GM12872 (cell line): ENCODE measurements at regions not wholly inside any gene's neighbourhood (a gene's known extent, or its start where the extent isn't known, plus 50 kb on each side); places are given as distances from the start of the nearest gene placed in this dataset.

ENCODE experiments used
- CTCF ChIP-seq: IDR thresholded peaks from 3 replicates; pipeline ENCODE4 v1.5.1; 2011; ENCODE audit warnings: low read depth, mild to moderate bottlenecking, low read length, moderate library complexity; ENCODE audit not compliant: insufficient read depth

DNA sequence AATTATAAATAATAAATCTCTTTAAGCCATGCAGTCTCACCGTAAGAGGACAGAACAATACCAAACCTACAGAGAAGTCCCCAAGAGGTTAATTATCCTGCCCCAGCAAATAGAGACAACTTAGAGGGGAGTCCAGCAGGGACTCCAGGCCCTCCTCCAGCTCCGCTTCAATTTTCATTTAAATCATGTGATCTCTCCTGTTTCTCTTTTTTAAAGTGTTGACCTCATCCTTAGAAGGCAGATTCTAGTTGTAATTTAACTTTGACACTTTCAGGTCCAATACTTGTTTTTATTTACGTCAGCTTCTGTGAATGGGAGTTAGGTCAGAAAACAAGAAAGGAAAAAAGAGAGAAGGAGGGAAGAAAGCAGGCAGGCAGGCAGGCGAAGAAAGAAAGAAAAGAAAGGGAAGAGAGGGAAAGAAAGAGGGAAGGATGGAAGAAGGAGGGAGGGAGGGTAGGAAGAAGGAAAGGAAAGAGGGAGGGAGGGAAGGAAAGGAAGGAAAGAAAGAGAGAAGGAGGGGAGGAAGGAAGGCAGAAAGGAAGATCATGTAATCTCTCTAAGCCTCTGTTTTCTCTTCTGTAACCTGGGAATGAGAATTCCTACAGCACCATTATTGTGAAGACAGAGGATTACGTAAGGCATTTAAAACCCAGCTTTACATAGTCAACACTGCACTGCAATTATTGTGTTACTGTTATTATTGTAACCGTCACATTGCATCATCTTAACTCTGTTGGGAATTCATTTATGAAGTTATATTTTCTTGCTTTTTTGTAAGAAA is 227.7 kb downstream of the SKIDA1 start:
- TF ChIP-seq CTCF: no peak

- TF ChIP-seq CTCF: no peak
Observed at GRCh38 chr10:21296575-21297355, 228.7 kb downstream of the SKIDA1 start.

DNA sequence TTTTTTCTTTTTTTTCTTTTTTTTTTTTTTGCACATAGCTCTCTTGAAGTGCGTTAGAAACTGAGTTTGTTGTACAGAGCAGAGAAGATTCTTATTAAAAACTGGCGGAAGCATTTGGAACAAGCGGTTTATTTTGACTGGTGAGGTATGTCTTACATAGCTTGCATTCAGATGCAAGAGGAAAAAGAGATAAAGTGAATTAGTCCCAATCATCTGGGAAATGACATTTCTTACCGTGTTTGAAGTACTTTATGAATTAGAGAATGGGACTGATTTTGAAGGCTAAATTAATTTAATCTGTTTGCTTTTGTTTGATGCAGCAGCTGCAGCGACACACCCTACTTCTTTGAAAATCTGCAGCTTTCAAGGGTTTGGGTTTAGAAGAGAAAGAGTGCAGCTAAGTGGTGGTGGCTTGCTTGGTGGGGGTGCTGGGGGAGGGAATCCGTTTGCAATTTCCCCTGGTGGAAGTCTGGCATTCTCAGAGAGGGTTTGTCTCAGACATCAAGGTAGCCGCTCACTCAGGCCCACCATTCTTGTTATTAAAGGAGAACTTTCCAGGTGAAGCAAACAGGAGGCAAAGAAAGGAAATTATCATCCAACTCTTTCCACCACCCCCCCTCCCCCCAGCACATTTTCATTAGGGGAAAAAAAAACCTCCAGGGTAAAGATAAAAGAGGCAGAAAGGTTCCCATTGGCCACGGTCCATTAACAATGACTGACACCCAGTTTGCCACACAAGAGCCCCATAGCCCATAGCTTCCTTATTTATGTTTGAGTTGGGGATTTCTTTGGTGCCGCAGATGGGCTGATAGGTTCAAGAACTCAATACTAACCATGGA is 231.7 kb downstream of the SKIDA1 start:
- TF ChIP-seq CTCF: no peak

- TF ChIP-seq CTCF: no peak
Observed at GRCh38 chr10:21292763-21293517, 232.5 kb downstream of the SKIDA1 start.

- TF ChIP-seq CTCF: no peak
Observed at GRCh38 chr10:21290499-21291160, 234.9 kb downstream of the SKIDA1 start.

DNA sequence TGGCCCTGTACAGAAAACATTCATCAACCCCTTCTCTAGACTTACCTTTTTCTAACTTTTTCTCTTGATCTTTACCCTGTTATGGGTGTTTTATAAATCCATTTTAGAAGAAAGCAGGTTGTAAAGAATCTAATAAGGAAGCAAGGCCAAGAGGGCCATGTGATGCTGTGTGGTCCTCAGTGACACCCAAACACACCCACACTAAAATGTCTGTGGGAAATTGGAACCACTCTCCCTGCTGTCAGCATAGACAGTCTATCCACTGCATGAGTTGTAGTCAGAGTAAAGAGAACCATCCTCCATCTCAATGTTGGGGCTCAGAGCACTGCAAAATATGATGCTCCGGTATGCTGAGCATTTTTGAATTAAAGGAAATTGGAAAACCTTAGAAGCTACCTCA is 235.5 kb downstream of the SKIDA1 start:
- no peak for TF ChIP-seq CTCF
